Endothelial cell of umbilical vein (primary cell): ENCODE measurements at regions not wholly inside any gene's neighbourhood (a gene's known extent, or its start where the extent isn't known, plus 50 kb on each side); places are given as distances from the start of the nearest gene placed in this dataset.
A peak's percentile ranks its signal among the peaks of the same experiment; 100 is the strongest.

Experiments
- BruUV-seq: library from RNA; stranded (reverse); fragments of 400-500 nt; replicated peaks from 2 replicates; lab custom pipeline; 2021; lab: Mats Ljungman, UMichigan
- CTCF ChIA-PET: fragments of 300-600, 350-600 bp; sonication (Branson Sonifier 250); formaldehyde crosslinking; loops from one replicate; lab custom pipeline; 2021; ENCODE audit warnings: antibody characterized with exemption, inconsistent platforms; lab: Charles Lee
- POLR2A ChIA-PET: fragments of 300-600, 350-600 bp; sonication (Branson Sonifier 250); formaldehyde crosslinking; loops from one replicate; lab custom pipeline; 2021; ENCODE audit warnings: antibody characterized with exemption, inconsistent platforms; lab: Charles Lee
- DNase-seq: peaks from one replicate; pipeline ENCODE4 v3.0.0-alpha.2; 2011; ENCODE audit warnings: low read depth, low spot score
- FAIRE-seq: peaks from 2 replicates; lab custom pipeline; 2011; peaks lifted over from hg19 to GRCh38; lab: Jason Lieb, UNC
- H2AFZ ChIP-seq: 2 replicates; pipeline ENCODE4 v1.6.0; 2012; ENCODE audit warnings: low read depth, low read length, control low read depth, inconsistent platforms
- H3K27ac ChIP-seq: 2 replicates; pipeline ENCODE4 v1.5.1; 2011; ENCODE audit warnings: low read depth, mild to moderate bottlenecking, control low read depth, low read length, moderate library complexity; ENCODE audit not compliant: insufficient read depth
- H3K27me3 ChIP-seq, 2 experiments: 2 replicates each; pipeline versions ENCODE4 v1.6.0 to v1.6.1; 2011; ENCODE audit warnings: low read length in 2 of 2, mixed read lengths in 1 of 2; ENCODE audit not compliant: control insufficient read depth in 2 of 2, insufficient read depth in 2 of 2
- H3K36me3 ChIP-seq, 2 experiments: 2 replicates in 1 of 2; 3 replicates in 1 of 2; pipeline ENCODE4 v1.5.1; 2011; ENCODE audit warnings: low read length in 2 of 2, mild to moderate bottlenecking in 1 of 2, moderate library complexity in 1 of 2; ENCODE audit not compliant: control insufficient read depth in 2 of 2, insufficient read depth in 2 of 2; ENCODE audit errors: extremely low read depth in 1 of 2
- H3K4me1 ChIP-seq: 3 replicates; pipeline ENCODE4 v1.5.1; 2011; ENCODE audit warnings: mild to moderate bottlenecking, low read length; ENCODE audit not compliant: control insufficient read depth, insufficient read depth; ENCODE audit errors: extremely low read depth
- H3K4me2 ChIP-seq: 2 replicates; pipeline ENCODE4 v1.6.1; 2011; ENCODE audit warnings: low read length, control low read depth, mixed read lengths; ENCODE audit not compliant: insufficient read depth
- H3K4me3 ChIP-seq, 3 experiments: fragments of 200-600 bp in 1 of 3; sonication (generic), shearing (Covaris generic) in 1 of 3; replicated peaks in 1 of 3; 2 replicates each; pipeline ENCODE4 v1.5.1; 2011 to 2016; ENCODE audit warnings: control low read depth in 3 of 3, low read length in 3 of 3, mild to moderate bottlenecking in 2 of 3, inconsistent platforms in 1 of 3, low read depth in 1 of 3, moderate library complexity in 1 of 3; ENCODE audit not compliant: insufficient read depth in 1 of 3
- H3K79me2 ChIP-seq: 2 replicates; pipeline ENCODE4 v1.6.0; 2012; ENCODE audit warnings: low read length, inconsistent platforms; ENCODE audit not compliant: control insufficient read depth, insufficient read depth
- H3K9ac ChIP-seq: replicated peaks from 2 replicates; pipeline ENCODE3; 2011; ENCODE audit warnings: low read length, control low read depth; ENCODE audit not compliant: insufficient read depth; ENCODE audit errors: extremely low read depth
- H3K9me1 ChIP-seq: replicated peaks from 3 replicates; pipeline ENCODE4 v1.6.0; 2011; ENCODE audit warnings: mild to moderate bottlenecking, low read length; ENCODE audit not compliant: control insufficient read depth, insufficient read depth; ENCODE audit errors: extremely low read depth
- H3K9me3 ChIP-seq: replicated peaks from 2 replicates; pipeline ENCODE4 v1.5.1; 2012; ENCODE audit warnings: low read length, inconsistent platforms; ENCODE audit not compliant: control insufficient read depth, insufficient read depth
- H4K20me1 ChIP-seq: replicated peaks from 2 replicates; pipeline ENCODE3; 2011; ENCODE audit warnings: mild to moderate bottlenecking, low read length; ENCODE audit not compliant: control insufficient read depth, insufficient read depth; ENCODE audit errors: extremely low read depth
- CTCF ChIP-seq, 2 donors: IDR thresholded peaks; 1 replicate in 1 of 2; 2 replicates in 1 of 2; pipeline ENCODE4 v1.5.1; 2011; ENCODE audit warnings: low read length in 2 of 2, mild to moderate bottlenecking in 2 of 2, moderate library complexity in 2 of 2, control low read depth in 1 of 2, inconsistent platforms in 1 of 2, low read depth in 1 of 2; ENCODE audit not compliant: insufficient read depth in 1 of 2; ENCODE audit errors: extremely low read depth in 1 of 2
- EZH2 ChIP-seq: IDR thresholded peaks from 2 replicates; pipeline ENCODE4 v1.6.1; 2012; ENCODE audit warnings: borderline replicate concordance, low read depth, mild to moderate bottlenecking, moderate library complexity, low read length, inconsistent platforms; ENCODE audit not compliant: severe bottlenecking
- FOS ChIP-seq: IDR thresholded peaks from 2 replicates; pipeline ENCODE4 v1.6.1; 2011; ENCODE audit warnings: mild to moderate bottlenecking, low read length, moderate library complexity, borderline replicate concordance; ENCODE audit not compliant: insufficient read depth
- JUN ChIP-seq: IDR thresholded peaks from 2 replicates; pipeline ENCODE4 v1.6.1; 2011; ENCODE audit warnings: borderline replicate concordance, low read depth; ENCODE audit not compliant: insufficient read length, insufficient read depth
- dilution Hi-C: fragments of 300-500 bp; cut with MboI; formaldehyde crosslinking; loops from one replicate; pipeline ENCODE4 v1.15.0; 2019; ENCODE audit warnings: low sequenced_read_pairs; ENCODE audit not compliant: extremely low pct_ligation_motif_present
- intact Hi-C: fragments of 100-400 bp; cut with micrococcal nuclease; formaldehyde crosslinking; loops from one replicate; pipeline ENCODE4 v1.10.0; 2022

GRCh38 chr3:27010834-27011233 lies 358.3 kb downstream of the NEK10 start:
- Histone ChIP-seq H3K4me2 (no peak overlapping the region), H3K27me3 (no peaks in the 10 kb centered on the region), H3K79me2 (no peaks in the 10 kb centered on the region), H3K9me1 (no peaks in the 10 kb centered on the region), H4K20me1 (no peaks in the 10 kb centered on the region), H3K27ac (no peak overlapping the region), H3K36me3 (no peaks in the 10 kb centered on the region), H3K4me3 (no peak overlapping the region), H2AFZ (no peak overlapping the region), H3K9ac (no peak overlapping the region), H3K9me3 (no peaks in the 10 kb centered on the region), H3K4me1 (no peaks in the 10 kb centered on the region)
- dilution Hi-C loops (no loop called here), intact Hi-C loops (no loop called here)
- CTCF ChIA-PET, result no interaction called here
- no peak for DNase-seq
- no peak for FAIRE-seq
- POLR2A ChIA-PET, result no interaction called here
- TF ChIP-seq CTCF (IDR thresholded peaks at IDR 0.05; ENCODE audit: extremely low read depth in 1 of 2, insufficient read depth in 1 of 2, low read depth in 1 of 2, low read length in 2 of 2), result no peak
- no peak for TF ChIP-seq JUN
- TF ChIP-seq FOS, result no peak
- no peak for TF ChIP-seq EZH2
- BruUV-seq, result no TSS peak

GRCh38 chr3:27022096-27022761 lies 347.0 kb downstream of the NEK10 start:
- Histone ChIP-seq H3K9me1 (no peaks in the 10 kb centered on the region), H2AFZ (no peak overlapping the region), H3K4me3 (no peak overlapping the region), H3K9me3 (peaks cover 2% of the 10 kb centered on the region), H3K4me1 (no peaks in the 10 kb centered on the region), H3K36me3 (no peaks in the 10 kb centered on the region), H3K79me2 (no peaks in the 10 kb centered on the region), H3K9ac (no peak overlapping the region), H3K27ac (no peak overlapping the region), H3K27me3 (no peaks in the 10 kb centered on the region), H4K20me1 (no peaks in the 10 kb centered on the region), H3K4me2 (no peak overlapping the region)
- ChIA-PET CTCF (no interaction called here), POLR2A (no interaction called here)
- TF ChIP-seq JUN, result no peak
- peak in 1 of 2 donors; percentile 6 for TF ChIP-seq CTCF (IDR thresholded peaks at IDR 0.05; ENCODE audit: extremely low read depth in 1 of 2, insufficient read depth in 1 of 2, low read depth in 1 of 2, low read length in 2 of 2)
- dilution Hi-C loops, result no loop called here
- BruUV-seq, result no TSS peak
- DNase-seq (no peak), FAIRE-seq (no peak)
- intact Hi-C loops, result no loop called here
